ENCODE measurements at regions not wholly inside any gene's neighbourhood (a gene's known extent, or its start where the extent isn't known, plus 50 kb on each side); places are given as distances from the start of the nearest gene placed in this dataset.

DNA sequence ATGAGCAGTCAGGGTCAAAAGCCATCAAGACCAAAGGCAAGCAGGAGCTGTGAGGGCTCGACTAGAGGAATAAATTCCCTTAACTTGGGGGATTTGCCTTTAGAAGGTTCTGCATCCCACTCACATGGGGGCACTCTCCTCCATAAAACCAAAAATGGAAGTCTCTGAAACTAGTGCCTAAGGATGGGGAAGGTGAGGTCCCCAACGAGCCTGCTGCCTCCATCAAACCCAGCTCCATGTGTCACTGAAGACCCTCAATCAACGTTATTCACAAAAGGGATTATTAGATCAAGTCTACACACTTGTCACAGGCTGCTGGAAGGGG is 254.9 kb upstream of the NCKAP5 start:
- DNase-seq (ENCODE audit: low spot score) = no peak
- intact Hi-C loops (cut with DNase I) = no loop called here

DNA sequence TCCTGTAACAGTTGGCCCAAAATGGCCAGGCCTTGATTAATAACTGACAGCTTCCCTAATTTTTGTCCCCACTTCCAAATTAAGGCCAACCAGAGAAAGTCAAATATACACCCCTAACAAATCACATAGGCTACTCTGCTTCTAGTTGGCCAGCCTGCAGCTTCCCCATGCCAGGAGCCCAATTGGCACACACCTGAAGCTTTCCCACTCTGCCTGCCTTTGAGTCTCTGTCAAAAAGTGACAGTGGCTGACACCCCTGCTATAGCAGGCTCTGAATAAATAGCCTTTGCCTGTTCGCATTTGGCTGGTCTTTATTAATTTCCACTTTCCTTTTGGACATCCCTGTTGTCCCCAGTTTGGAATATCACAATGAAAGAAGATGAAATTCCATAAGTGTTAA is 256.6 kb upstream of the NCKAP5 start:
- intact Hi-C loops (cut with DNase I) = no loop called here
- no peak for DNase-seq (ENCODE audit: low spot score)

DNA sequence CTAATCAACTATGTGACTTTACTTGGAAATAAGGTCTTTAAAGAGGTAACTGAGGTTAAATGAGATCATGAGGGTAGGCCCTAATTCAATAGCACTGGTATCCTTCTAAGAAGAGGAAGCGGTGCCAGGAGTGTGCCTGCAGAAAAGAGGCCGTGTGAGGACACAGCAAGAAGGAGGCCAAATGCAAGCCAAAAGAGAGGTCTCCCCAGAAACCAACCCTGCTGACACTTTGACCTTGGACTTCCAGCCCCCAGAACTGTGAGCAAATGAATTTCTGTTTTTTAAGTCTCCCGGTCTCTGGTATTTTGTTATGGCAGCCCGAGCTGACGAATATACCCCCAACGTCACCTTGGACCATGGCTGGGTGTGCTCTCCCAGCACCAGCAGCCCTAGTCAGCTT is 257.5 kb upstream of the NCKAP5 start:
- intact Hi-C loops (cut with DNase I) = no loop called here
- DNase-seq (ENCODE audit: low spot score) = no peak

DNA sequence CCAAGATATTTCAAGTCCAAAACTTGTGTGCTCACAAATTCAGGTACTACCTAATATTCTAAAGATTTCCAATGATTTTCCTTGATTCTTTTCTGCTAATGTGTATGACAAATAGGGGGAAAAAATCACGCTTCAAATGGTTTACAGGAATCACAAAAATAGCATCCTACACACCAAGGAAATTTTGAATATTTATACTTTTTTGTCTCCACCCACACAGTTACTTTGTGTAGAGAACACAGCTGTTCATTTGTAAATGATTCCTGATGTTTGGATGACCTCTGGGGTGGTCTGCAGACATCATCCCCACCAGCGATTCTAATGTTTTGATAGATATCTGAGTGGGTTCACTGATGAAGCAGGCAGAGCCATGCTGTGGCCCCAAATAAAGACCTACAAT is 260.6 kb upstream of the NCKAP5 start:
- no peak for DNase-seq (ENCODE audit: low spot score)
- intact Hi-C loops (cut with DNase I) = no loop called here

DNA sequence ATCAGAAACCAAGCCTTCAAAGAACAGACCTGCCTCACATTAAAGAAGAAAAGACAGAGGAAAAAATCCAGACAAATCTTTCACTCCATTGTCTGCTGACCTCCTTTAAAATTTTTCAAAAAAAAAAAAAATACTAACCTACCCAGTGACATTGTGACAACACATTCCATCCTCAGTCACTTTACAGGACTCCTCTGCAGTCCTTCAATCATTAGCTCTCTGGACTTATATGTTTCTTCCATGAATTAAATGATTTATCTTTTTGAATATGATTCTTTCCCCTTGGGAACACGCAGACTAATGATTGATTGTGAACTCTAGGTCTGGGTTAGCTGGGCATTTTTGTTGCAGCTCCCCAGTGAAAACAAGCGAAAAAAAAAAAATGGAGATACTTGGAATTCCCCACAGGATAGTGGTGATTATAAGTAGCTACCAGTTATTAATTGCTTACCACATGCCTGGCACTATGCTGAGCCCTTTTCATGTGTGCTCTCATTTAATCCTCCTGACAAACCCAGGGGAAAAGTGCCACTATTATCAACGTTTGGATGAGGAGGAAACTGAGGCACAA is 261.3 kb upstream of the NCKAP5 start:
- no peak for DNase-seq (ENCODE audit: low spot score)

DNA sequence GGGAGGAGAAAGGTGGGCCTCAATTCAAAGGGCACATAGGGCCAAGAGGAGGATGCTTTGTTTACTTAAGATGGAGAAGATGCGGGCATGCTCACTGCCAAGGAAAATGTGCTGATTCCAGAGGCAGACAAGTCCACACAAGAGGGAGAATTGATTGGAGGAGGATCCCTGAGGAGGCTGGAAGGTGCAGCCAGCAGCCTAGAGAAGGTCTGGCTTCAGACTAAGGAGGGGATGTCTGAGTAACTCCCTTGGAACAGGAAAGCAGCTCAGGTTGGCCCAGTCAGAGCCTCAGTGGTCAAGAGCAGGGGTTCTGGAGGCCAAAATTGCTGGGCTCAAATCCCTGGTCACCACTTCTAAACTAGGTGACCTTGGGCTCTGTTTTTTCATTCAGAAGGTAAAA is 265.5 kb upstream of the NCKAP5 start:
- intact Hi-C loops (cut with DNase I) = no loop called here
- DNase-seq (ENCODE audit: low spot score) = no peak

More for the DNA sequence above, 261.3 kb upstream of the NCKAP5 start:
- intact Hi-C loops (cut with DNase I) = no loop called here

DNA sequence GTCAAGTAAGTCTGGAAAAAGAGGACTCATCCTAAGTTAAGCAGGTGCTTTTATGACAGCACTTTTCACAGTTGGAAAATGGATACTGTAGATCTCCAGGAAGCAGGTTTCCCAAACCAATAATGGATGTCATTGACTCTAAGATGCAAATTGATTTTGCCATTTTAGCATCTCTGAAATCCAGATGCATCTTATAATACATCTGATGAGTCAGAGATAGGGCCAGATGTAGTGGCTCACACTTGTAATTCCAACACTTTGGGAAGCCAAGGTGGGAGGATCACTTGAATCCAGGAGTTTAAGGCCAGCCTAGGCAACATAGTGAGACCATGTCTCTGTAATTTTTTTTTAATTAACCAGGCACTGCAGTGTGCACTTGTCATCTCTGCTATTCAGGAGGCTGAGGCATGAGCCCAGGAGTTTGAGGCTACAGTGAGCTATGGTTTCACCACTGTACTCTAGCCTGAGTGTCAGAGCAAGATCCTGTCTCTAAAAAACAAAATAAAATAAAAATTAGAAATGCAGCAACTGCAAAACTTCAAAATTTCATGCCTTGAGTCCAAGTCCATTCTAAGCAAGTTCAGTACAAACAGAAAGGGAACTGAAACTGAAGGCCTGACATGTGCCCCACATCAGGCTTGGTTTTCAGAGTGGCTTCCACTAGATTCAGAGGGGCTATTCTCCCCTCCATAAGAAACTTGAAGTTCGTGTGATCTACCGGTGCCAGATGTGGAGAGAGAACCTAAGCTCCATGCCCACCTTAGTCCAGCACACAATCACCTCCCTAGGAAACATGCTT is 267.8 kb upstream of the NCKAP5 start:
- DNase-seq (ENCODE audit: low spot score) = no peak
- intact Hi-C loops (cut with DNase I) = no loop called here

DNA sequence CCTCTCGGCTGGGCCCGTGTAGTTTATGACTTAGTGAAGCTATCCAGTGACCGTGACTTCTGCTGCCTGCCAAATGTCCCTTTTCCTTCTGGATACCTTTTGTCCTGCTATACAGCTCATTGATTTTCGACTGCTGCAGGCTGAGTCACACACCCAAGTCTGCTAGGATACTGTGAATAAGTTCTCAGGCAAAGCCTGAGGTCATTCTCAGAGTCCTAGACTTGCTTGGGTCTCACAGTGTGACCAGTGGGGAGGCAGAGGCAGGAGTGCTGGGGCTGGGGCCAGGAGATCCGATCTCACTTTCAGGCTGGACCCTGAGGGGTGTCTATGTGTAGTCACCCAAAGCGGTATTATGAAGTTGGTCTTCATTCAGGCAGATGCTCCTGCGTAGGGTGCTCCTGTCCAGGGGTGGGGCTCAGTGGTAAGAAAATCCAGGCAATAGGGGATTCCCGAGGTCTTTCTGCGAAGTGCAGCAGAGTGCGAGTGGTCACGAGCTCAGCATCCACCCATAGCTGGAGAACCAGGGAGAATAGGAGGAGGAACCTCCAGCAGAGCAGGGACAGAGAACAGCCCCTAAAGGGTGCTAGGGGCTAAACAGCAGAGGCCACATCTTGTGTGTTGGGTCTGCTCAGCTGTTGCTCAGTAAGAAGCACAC is 268.6 kb upstream of the NCKAP5 start:
- intact Hi-C loops (cut with DNase I) = no loop called here
- DNase-seq (ENCODE audit: low spot score) = no peak

DNA sequence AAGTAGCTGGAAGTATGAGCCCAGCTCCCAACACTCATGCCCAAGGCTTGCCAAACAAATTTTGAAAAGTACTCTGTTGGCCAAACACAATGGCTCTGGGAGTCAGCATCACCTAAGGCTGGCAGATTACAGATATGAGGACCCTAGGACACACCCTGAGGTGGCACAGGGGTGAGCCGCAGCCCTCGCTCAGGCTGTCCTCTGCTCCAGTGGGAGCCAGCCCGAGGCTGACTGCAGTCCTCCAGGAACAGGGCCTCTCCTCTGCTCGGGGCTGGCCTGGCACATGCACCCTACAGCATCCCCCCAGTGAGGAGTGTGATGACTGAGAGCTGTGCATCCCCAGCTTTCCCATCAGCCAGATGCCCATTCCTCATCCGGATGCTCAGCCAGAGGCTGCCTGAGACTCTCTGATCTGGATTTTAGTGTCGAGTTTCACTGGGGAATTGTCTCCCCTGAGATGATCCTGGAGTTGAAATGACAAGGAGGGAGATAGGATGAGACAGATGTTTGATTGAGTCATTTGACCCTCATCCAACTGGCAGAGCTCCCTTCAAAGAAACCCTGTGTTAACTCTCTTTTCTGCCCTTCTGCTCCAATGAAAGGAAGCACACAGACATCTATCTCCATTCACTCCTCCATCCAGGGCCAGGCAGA is 269.3 kb upstream of the NCKAP5 start:
- no peak for DNase-seq (ENCODE audit: low spot score)
- intact Hi-C loops (cut with DNase I) = no loop called here

DNA sequence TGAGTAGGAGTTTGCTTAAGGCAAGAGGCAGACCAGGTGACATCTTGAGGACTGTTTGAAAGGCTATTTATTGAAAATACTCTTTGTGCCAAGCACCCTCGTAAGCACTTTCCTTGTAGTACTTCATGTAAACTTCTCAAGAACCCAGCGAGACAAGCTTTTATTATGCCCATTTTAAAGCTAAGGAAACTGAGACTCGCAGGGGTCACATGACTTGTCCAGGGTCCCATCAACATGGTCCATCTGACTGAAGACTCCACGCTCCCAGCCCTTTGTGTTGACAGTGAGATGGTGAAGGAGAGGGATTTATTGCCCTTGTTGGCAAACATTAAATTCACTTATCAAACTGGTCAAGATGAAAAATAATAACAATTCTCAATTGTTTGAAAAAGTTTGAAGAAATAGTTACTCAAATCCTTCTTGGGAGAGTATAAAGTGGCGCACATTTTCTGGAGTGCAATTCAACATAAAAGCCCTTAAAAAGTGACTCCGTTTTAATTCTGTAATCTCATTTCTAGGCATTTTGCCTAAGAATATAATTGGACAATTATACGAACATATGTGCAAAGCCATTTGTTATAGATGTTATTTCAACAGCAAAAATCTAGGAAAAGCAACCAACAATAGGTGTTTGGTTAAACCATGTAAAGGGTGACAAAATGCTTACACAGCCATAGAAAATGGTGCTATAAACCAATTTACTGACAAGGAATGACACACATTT is 270.5 kb upstream of the NCKAP5 start:
- intact Hi-C loops (cut with DNase I) = no loop called here
- DNase-seq (ENCODE audit: low spot score) = no peak

DNA sequence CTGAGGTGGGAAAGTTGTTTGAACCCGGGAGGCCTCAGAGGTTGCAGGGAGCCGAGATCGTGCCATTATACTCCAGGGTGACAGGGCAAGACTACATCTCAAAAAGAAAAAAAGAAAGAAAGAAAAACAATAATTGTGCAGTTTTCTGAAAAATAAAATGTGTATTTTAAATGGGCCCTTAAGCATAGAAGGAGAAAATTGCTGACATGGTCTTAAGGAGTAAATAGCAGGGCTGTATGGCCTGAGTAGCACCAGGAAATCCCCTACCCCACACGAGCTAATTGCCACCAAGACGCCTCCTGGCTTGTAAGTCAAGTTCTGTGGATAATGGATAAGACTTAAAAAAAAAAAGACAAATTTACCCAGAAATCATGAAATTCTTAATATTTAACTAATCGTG is 271.4 kb upstream of the NCKAP5 start:
- no peak for DNase-seq (ENCODE audit: low spot score)
- intact Hi-C loops (cut with DNase I) = loop anchor here (10.0 kb wide), 1 partner anchor 1295 kb away; no protein-coding TSS in a partner anchor

DNA sequence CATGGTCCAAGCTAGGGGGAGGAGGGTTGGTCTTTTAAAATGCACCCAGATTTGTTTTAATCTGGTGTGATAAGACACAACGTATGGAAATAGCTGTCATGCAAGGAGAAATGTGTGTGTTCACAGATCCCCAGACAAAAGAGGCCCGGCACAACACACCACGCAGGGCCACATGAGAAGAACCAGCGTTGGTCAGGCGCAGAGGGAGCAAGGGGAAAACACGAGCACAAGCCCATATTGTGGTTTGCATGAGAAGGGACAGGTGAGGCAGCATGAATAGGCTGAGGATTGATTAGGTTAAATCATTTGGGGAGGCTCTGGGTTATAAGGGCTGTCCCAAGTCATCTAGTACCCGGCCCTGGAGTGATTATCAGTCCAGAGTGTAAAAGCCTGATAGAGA is 272.5 kb upstream of the NCKAP5 start:
- intact Hi-C loops (cut with DNase I) = loop anchor here (10.0 kb wide), 1 partner anchor 1296 kb away; no protein-coding TSS in a partner anchor
- no peak for DNase-seq (ENCODE audit: low spot score)

DNA sequence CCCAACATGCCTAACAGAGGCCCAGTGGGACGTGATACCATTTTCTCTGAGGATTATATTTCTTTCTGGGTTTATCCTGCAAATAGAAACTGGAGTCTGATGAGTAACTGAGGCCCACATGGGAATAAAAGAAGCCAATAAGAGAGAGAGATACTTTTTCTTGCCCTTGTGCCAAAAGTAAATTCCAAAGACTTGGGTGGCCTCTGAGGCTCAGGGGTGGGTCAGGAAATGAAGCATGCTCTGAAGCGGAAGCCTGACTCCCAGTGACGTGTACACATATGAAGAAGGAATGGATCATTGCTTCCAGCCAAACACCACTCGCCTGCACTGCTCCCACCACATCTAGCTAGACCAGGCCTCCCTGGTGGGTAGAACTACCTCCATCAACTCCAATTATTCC is 273.6 kb upstream of the NCKAP5 start:
- no peak for DNase-seq (ENCODE audit: low spot score)
- intact Hi-C loops (cut with DNase I) = loop anchor here (10.0 kb wide), 1 partner anchor 1297 kb away; no protein-coding TSS in a partner anchor

DNA sequence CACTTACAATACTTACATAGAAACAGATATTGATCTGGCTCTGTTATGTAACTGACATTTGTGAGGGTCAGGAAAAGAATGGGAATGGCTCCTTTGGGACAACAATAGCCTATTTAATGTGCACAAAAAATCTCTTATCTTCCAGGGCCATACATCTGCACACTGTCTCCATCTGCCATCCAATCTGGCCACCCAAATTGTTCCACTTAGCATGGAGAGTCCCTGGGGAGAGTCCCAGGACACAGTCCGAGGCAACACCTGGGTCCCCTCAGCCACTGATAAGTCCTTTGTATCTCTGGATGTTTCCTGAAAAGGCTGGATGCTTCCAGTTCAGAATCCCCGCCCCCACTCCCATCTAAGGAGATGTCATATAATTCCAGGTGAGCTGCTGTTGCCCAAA is 274.2 kb upstream of the NCKAP5 start:
- no peak for DNase-seq (ENCODE audit: low spot score)
- intact Hi-C loops (cut with DNase I) = loop anchor here (10.0 kb wide), 1 partner anchor 1298 kb away; no protein-coding TSS in a partner anchor

DNA sequence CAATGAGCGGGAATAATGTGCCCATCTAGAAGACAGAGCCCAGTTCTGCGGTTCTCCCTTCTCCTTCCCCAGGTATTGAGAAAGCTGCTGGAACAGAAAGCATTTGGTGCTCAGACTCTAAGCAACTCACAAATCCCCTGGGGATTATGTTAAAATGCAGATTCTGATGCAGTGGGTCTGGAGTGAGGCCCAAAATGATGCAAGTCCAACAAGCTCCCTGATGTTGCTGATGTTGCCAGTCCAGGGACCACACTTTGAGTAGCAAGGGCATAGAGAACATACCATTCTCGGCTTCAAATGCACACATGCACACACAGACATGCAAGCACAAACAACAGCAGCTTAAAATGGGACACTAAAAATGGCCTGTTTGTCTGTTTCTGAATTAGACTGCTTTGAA is 274.8 kb upstream of the NCKAP5 start:
- intact Hi-C loops (cut with DNase I) = loop anchor here (10.0 kb wide), 1 partner anchor 1298 kb away; no protein-coding TSS in a partner anchor

DNA sequence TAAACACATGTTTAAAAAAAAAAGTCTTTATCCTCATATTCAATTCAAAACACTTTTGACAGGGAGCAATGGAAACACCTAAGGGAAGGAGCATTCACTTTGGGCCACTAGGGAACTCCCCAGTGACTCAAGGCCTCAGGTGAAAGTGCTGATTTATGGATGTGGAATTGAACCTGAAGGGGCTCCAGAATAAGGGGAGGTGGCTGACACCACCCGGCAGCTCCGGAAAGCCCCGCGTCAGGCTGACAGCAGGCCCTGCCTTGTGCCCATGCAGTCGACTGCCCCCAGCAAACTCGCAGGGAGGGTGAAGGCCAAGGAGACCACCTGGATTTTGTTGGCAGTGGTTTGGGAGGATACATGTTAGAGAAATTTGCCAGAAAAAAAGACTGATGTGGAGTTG is 275.3 kb upstream of the NCKAP5 start:
- DNase-seq (ENCODE audit: low spot score) = no peak
- intact Hi-C loops (cut with DNase I) = loop anchor here (10.0 kb wide), 1 partner anchor 1299 kb away; no protein-coding TSS in a partner anchor

More for the DNA sequence above, 274.8 kb upstream of the NCKAP5 start:
- no peak for DNase-seq (ENCODE audit: low spot score)

DNA sequence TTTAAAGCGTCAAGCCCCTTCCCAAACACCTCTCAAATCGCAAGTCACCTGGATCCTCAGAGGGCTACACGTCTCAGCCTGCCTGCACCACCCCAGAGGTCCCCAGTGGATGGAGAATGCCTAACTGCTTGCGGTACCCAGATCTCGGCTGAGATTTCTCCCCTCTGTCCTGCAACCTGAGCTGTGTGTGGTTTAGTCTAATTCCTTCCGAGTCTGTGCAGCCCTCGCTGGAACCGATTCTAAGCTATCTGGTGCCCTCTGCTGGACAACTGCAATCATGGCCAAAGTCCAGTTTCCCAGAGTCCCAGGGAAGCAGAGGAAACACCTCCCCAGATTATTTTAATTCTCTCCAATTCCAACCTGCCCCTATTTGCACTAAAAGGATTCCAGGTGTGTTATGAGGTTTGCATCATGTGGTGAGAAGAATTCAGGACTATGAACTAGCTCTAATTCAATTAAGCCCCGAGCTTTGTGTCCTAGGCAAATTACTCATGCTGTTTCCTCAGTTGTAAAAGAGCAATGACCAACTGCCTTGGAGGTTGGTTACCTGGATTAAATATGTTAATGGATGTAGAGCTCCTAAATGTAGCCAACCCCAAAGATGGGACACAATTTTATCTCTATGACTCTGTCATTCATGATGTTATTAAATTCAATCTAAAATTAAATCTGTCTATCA is 276.1 kb upstream of the NCKAP5 start:
- intact Hi-C loops (cut with DNase I) = loop anchor here (10.0 kb wide), 1 partner anchor 1300 kb away; no protein-coding TSS in a partner anchor
- no peak for DNase-seq (ENCODE audit: low spot score)

DNA sequence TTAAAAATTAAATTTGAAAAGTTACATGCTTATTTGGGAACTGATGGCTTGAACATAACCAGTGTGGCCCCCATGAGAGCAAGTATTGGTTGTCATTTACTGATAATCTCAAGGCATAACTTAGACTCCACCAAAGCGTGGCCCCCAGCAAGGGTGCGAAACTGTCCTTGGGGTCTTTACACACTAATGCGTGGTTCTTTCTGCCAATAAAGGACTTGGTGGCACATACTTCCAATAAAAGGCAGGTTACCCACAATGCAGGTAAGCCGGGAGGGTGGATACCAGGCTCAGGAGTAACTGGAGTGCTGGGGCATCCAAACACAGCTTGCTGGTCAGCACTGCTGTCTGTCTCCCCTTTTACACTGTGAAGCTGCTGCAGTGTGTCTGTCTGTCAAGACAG is 278.2 kb upstream of the NCKAP5 start:
- DNase-seq (ENCODE audit: low spot score) = no peak
- intact Hi-C loops (cut with DNase I) = loop anchor here (10.0 kb wide), 1 partner anchor 1302 kb away; no protein-coding TSS in a partner anchor

DNA sequence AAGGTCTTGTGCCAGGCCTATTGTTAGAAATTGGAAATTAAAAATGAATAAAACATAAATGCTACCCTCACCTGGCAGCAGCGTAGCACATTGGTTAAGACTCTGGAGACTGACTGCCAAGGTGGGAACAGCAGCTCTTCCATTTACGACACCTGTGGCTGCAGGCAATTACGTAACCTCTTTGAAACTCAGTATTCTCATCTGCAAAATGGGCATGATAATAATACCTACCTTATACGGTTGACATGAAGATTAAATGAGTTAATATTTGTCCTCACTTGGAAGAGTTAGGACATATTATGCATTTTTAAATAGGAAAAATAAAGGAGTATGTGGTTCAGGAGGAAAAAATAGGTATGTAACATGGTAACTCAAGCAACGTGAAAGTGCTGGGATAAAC is 279.3 kb upstream of the NCKAP5 start:
- DNase-seq (ENCODE audit: low spot score) = no peak
- intact Hi-C loops (cut with DNase I) = loop anchor here (10.0 kb wide), 1 partner anchor 1303 kb away; no protein-coding TSS in a partner anchor

Data from cardiac septum (tissue), 1 donor.